Breast epithelium (tissue), 4 donors: ENCODE measurements at regions not wholly inside any gene's neighbourhood (a gene's known extent, or its start where the extent isn't known, plus 50 kb on each side); places are given as distances from the start of the nearest gene placed in this dataset.

Experiments
- DNase-seq, 2 donors: peaks; one replicate each; pipeline ENCODE4 v3.0.0-alpha.2; 2019; ENCODE audit warnings: low spot score in 2 of 2
- H3K27ac ChIP-seq, 2 donors: fragments of 200-600 bp; sonication (generic) in 1 of 2; one replicate each; pipeline ENCODE4 v1.5.1; 2016 to 2019; ENCODE audit warnings: mild to moderate bottlenecking in 1 of 2
- H3K27me3 ChIP-seq, 2 donors: fragments of 200-600 bp; sonication (generic) in 1 of 2; one replicate each; pipeline versions ENCODE4 v1.5.1 to v1.6.0; 2017 to 2019; ENCODE audit warnings: control low read depth in 1 of 2, mild to moderate bottlenecking in 1 of 2
- H3K36me3 ChIP-seq: fragments of 200-600 bp; one replicate; pipeline ENCODE4 v1.5.1; 2019
- H3K4me1 ChIP-seq, 2 donors: fragments of 200-600 bp; sonication (generic); one replicate each; pipeline ENCODE4 v1.5.1; 2016 to 2019; ENCODE audit warnings: control low read depth in 1 of 2
- H3K4me3 ChIP-seq, 3 donors: fragments of 200-600 bp; sonication (generic); 1 replicate in 2 of 3; 2 replicates in 1 of 3; pipeline ENCODE4 v1.5.1; 2016 to 2019; ENCODE audit warnings: mild to moderate bottlenecking in 3 of 3, moderate library complexity in 2 of 3
- H3K9me3 ChIP-seq, 2 donors: fragments of 200-600 bp; sonication (generic) in 1 of 2; one replicate each; pipeline ENCODE4 v1.5.1; 2016 to 2019; ENCODE audit warnings: control low read depth in 1 of 2
- POLR2A ChIP-seq: fragments of 450-650 bp; IDR thresholded peaks from one replicate; pipeline ENCODE4 v1.6.1; 2016; ENCODE audit warnings: antibody characterized with exemption, mild to moderate bottlenecking, moderate library complexity
- POLR2AphosphoS5 ChIP-seq, 3 donors: sonication (generic); formaldehyde crosslinking; IDR thresholded peaks; one replicate each; pipeline ENCODE4 v1.6.1; 2017; ENCODE audit warnings: antibody characterized with exemption in 3 of 3
- intact Hi-C: fragments of 100-400 bp; cut with DNase I; formaldehyde crosslinking; loops from one replicate; pipeline ENCODE4 v1.15.1; 2023; ENCODE audit warnings: low total_unique reads
- TF ChIP-seq, protein P1 (sequence below), 3 donors: fragments of 450-650 bp; IDR thresholded peaks; one replicate each; pipeline ENCODE4 v1.5.1; 2016 to 2017; ENCODE audit warnings: antibody characterized with exemption in 3 of 3, mild to moderate bottlenecking in 3 of 3, moderate library complexity in 3 of 3

DNA sequence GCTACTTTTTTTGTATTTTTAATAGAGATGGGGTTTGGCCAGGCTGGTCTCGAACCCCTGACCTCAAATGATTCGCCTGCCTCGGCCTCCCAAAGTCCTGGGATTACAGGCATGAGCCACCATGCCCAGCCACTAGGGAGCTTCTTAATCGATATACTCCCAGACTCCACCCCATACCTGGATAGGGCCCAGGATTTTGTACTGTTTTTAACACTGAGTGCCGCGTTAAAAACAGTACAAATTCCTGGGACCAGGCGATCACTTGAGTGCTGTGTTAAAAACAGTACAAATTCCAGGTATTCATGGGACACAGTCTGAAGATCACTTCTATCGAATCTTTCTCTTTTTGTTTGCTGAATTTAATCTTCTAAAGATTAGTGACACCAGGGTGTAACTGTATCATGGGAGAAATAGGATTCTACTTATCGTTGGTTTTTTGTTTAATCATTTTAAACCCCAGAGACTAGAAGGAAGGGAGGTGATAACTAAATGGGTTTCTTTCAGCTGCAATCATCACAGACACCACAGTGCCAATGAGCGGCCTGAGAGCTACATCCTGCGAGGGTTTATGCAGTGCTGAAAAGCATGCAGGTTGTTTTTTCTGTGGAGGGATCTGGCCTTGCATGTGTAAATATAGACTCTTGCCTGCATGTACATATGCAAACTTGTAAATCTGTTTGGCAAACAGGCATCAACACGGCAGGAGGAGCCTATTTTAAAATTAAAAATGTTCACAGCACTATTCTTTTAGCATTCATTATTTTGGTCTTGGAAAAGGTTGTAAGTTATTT lies 303.8 kb upstream of the WWC1 start:
- H3K27ac ChIP-seq, result no peak overlapping the region
- H3K4me1 ChIP-seq, result no peaks in the 10 kb centered on the region
- no peaks in the 10 kb centered on the region for H3K36me3 ChIP-seq
- no peak overlapping the region for H3K4me3 ChIP-seq
- no peaks in the 10 kb centered on the region for H3K9me3 ChIP-seq
- intact Hi-C loops, result no loop called here
- DNase-seq, result no peak
- TF ChIP-seq, protein P1, sequence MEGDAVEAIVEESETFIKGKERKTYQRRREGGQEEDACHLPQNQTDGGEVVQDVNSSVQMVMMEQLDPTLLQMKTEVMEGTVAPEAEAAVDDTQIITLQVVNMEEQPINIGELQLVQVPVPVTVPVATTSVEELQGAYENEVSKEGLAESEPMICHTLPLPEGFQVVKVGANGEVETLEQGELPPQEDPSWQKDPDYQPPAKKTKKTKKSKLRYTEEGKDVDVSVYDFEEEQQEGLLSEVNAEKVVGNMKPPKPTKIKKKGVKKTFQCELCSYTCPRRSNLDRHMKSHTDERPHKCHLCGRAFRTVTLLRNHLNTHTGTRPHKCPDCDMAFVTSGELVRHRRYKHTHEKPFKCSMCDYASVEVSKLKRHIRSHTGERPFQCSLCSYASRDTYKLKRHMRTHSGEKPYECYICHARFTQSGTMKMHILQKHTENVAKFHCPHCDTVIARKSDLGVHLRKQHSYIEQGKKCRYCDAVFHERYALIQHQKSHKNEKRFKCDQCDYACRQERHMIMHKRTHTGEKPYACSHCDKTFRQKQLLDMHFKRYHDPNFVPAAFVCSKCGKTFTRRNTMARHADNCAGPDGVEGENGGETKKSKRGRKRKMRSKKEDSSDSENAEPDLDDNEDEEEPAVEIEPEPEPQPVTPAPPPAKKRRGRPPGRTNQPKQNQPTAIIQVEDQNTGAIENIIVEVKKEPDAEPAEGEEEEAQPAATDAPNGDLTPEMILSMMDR (IDR thresholded peaks at IDR 0.05), result no peak
- TF ChIP-seq POLR2A, result no peak
- no peak for TF ChIP-seq POLR2AphosphoS5 (IDR thresholded peaks at IDR 0.05)
- no peaks in the 10 kb centered on the region for H3K27me3 ChIP-seq

DNA sequence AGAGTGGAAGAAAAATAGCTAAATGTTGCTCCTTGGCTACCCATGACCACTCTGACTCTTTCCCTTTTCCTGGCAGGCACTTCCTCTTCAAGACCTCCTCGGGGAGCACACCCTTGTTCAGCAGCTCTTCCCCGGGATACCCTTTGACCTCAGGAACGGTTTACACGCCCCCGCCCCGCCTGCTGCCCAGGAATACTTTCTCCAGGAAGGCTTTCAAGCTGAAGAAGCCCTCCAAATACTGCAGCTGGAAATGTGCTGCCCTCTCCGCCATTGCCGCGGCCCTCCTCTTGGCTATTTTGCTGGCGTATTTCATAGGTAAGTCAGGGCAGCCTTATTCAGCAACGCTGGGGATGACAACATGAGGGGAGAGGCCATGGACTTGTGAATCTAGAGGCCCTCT lies 298.6 kb upstream of the WWC1 start:
- Histone ChIP-seq H3K9me3 (no peaks in the 10 kb centered on the region), H3K4me1 (no peaks in the 10 kb centered on the region), H3K36me3 (no peaks in the 10 kb centered on the region), H3K27ac (no peak overlapping the region), H3K27me3 (no peaks in the 10 kb centered on the region), H3K4me3 (no peak overlapping the region)
- intact Hi-C loops, result loop anchor here (1.0 kb wide), 1 partner anchor 32 kb away; no protein-coding TSS in a partner anchor
- TF ChIP-seq, protein P1 (IDR thresholded peaks at IDR 0.05), result no peak
- no peak for TF ChIP-seq POLR2AphosphoS5 (IDR thresholded peaks at IDR 0.05)
- TF ChIP-seq POLR2A, result no peak
- DNase-seq, result no peak

DNA sequence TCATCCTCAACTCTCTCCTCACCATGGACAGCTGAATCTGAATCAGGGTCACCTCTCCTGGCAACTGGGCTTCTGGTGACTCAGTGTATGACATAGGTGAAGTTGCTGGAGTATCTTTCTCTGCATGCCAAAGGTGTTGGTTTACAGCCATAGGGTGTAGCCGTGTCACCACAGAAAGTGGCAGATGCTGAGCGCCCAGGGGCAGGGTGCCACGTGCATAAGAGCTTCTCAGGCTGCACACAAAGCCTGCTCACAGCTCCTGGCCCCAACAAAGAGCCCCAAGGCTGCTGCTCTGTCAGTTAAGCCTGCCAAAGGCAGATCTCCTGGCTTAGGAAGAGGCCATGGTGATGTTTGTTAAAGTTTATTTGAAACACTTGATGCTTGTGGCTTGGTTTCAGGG lies 297.7 kb upstream of the WWC1 start:
- Histone ChIP-seq H3K27me3 (no peaks in the 10 kb centered on the region), H3K4me3 (no peak overlapping the region), H3K36me3 (no peaks in the 10 kb centered on the region), H3K4me1 (no peaks in the 10 kb centered on the region), H3K27ac (no peak overlapping the region), H3K9me3 (no peaks in the 10 kb centered on the region)
- intact Hi-C loops, result no loop called here
- DNase-seq, result no peak
- TF ChIP-seq POLR2A (no peak), POLR2AphosphoS5 (IDR thresholded peaks at IDR 0.05) (no peak)
- TF ChIP-seq, protein P1 (IDR thresholded peaks at IDR 0.05), result no peak

DNA sequence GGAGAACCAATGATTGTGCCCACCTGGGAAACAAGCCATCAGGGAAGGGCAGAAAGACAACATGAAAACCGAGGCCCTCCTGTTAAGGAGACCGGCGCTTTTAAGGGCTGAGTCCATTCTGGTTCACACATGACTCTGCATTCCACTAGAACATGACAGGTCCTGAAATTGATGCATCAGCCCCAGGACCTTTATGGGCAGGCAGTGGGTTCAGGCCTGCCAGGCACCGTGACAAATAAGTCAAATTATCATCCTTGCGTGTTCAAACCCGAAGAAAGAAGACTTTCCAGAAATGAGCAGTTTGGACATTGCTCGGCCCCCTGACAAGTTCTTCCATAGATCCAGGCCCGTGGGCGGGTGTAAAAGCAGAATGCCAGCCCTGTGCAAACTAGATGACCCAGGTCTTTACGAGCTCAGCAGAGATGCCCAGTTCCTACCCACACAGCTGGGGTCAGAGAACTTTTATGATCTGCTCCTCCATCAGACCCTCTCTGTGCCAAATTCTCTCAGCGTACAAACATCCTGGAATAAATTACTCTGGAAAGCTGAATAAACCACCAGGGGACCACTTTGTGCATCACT lies 295.5 kb upstream of the WWC1 start:
- H3K4me1 ChIP-seq, result no peaks in the 10 kb centered on the region
- peak in 1 of 2 donors; percentile 19 for DNase-seq
- H3K4me3 ChIP-seq, result no peak overlapping the region
- H3K9me3 ChIP-seq, result no peaks in the 10 kb centered on the region
- no peak overlapping the region for H3K27ac ChIP-seq
- intact Hi-C loops, result no loop called here
- H3K36me3 ChIP-seq, result no peaks in the 10 kb centered on the region
- no peaks in the 10 kb centered on the region for H3K27me3 ChIP-seq
- TF ChIP-seq, protein P1 (IDR thresholded peaks at IDR 0.05), result no peak
- TF ChIP-seq POLR2AphosphoS5 (IDR thresholded peaks at IDR 0.05), result no peak

DNA sequence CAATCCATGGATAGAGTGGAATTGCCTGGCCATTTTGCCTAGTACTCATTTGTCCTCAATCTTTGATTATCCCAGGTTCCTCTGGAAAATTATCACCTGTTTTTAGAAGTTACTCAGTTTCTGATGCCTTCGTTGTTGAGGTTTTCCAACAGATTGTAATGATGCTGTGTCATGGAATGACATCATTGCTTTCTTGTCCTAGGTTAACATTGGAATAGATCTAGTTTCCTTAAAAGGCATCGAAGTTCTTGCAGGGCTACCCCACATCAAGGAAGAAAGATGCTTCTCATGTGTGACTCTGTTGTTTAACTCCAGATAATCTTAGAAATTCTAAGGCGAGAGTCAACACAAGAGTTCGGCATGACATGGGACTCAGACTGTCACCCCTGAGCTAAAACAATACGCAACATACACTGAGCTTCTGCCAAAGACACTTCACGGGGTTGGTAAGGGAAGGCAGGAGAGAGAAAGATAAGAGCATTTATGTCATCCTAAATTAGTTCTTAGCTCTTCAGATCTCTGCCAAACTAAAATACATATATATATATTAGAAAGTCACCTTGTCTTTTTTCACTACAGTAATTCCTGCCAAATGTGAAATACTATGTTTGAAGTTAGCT lies 293.2 kb upstream of the WWC1 start:
- Histone ChIP-seq H3K36me3 (no peaks in the 10 kb centered on the region), H3K4me1 (no peaks in the 10 kb centered on the region), H3K4me3 (no peak overlapping the region), H3K9me3 (no peaks in the 10 kb centered on the region), H3K27me3 (no peaks in the 10 kb centered on the region), H3K27ac (no peak overlapping the region)
- intact Hi-C loops, result no loop called here
- TF ChIP-seq POLR2A, result no peak
- no peak for TF ChIP-seq POLR2AphosphoS5 (IDR thresholded peaks at IDR 0.05)
- TF ChIP-seq, protein P1 (IDR thresholded peaks at IDR 0.05), result no peak
- DNase-seq, result no peak
